Fibroblast of lung (primary cell): ENCODE measurements at regions not wholly inside any gene's neighbourhood (a gene's known extent, or its start where the extent isn't known, plus 50 kb on each side); places are given as distances from the start of the nearest gene placed in this dataset.

Experiments
- EZH2 ChIP-seq: IDR thresholded peaks from 2 replicates; pipeline ENCODE4 v1.5.1; 2012; ENCODE audit warnings: low read length, control low read depth, mild to moderate bottlenecking; ENCODE audit errors: missing control alignments
- TF ChIP-seq, protein P1 (sequence below), 2 donors: IDR thresholded peaks in 1 of 2; conservative IDR thresholded peaks in 1 of 2; 1 replicate in 1 of 2; 2 replicates in 1 of 2; pipeline ENCODE4 v1.5.1; 2011 to 2012; ENCODE audit warnings: low read length in 2 of 2, control low read depth in 1 of 2, inconsistent platforms in 1 of 2, low read depth in 1 of 2, mild to moderate bottlenecking in 1 of 2

DNA sequence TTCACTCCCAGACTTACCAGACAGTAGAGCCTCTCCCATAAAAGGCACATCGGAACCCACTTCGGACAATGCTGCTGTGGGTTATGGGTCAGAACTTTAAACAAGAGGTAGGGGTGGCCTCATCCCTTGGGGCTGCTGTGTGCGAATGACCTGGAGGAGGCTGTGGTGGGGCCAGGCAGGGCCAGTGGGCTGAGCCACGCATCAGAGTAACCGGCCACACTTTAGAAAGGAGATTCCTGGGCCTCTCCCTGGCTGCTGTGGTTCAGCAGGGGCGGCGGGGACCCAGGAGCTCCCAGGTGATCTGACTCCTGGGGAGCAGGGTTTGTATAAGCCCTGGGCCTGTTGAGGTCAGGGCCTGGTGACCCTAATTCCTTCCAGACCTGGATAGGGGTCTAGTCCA, 110.2 kb upstream of the C1orf174 start:
- TF ChIP-seq, protein P1, sequence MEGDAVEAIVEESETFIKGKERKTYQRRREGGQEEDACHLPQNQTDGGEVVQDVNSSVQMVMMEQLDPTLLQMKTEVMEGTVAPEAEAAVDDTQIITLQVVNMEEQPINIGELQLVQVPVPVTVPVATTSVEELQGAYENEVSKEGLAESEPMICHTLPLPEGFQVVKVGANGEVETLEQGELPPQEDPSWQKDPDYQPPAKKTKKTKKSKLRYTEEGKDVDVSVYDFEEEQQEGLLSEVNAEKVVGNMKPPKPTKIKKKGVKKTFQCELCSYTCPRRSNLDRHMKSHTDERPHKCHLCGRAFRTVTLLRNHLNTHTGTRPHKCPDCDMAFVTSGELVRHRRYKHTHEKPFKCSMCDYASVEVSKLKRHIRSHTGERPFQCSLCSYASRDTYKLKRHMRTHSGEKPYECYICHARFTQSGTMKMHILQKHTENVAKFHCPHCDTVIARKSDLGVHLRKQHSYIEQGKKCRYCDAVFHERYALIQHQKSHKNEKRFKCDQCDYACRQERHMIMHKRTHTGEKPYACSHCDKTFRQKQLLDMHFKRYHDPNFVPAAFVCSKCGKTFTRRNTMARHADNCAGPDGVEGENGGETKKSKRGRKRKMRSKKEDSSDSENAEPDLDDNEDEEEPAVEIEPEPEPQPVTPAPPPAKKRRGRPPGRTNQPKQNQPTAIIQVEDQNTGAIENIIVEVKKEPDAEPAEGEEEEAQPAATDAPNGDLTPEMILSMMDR (conservative IDR thresholded peaks at IDR 0.05 in 1 of 2, IDR thresholded peaks at IDR 0.05 in 1 of 2; ENCODE audit: low read depth in 1 of 2, low read length in 2 of 2) = no peak
- no peak for TF ChIP-seq EZH2
